Adrenal gland (tissue), 9 donors: ENCODE measurements at regions not wholly inside any gene's neighbourhood (a gene's known extent, or its start where the extent isn't known, plus 50 kb on each side); places are given as distances from the start of the nearest gene placed in this dataset.

Experiments used
- DNase-seq, 7 donors: peaks; one replicate each; pipeline ENCODE4 v3.0.0-alpha.2; 2019 to 2020
- H3K27ac ChIP-seq, 5 donors: fragments of 200-600 bp; sonication (generic) in 4 of 5; 1 replicate in 3 of 5; 2 replicates in 2 of 5; pipeline versions ENCODE4 v1.5.1 to v1.8.0; 2016 to 2020; ENCODE audit warnings: mild to moderate bottlenecking in 1 of 5
- H3K27me3 ChIP-seq: fragments of 200-600 bp; 2 replicates; pipeline ENCODE4 v1.8.0; 2021
- H3K36me3 ChIP-seq, 2 donors: fragments of 200-600 bp; replicated peaks in 1 of 2; 1 replicate in 1 of 2; 2 replicates in 1 of 2; pipeline versions ENCODE4 v1.5.1 to v1.8.0; 2018 to 2022
- H3K4me1 ChIP-seq, 2 donors: fragments of 200-600 bp; replicated peaks in 1 of 2; 1 replicate in 1 of 2; 2 replicates in 1 of 2; pipeline versions ENCODE4 v1.5.1 to v1.8.0; 2018 to 2021
- H3K4me3 ChIP-seq, 4 donors: fragments of 200-600 bp; sonication (generic) in 3 of 4; one replicate each; pipeline ENCODE4 v1.5.1; 2016 to 2018
- H3K9me3 ChIP-seq, 3 donors: fragments of 200-600 bp; sonication (generic) in 1 of 3; replicated peaks in 1 of 3; 1 replicate in 2 of 3; 2 replicates in 1 of 3; pipeline versions ENCODE4 v1.5.1 to v1.8.0; 2016 to 2021
- POLR2A ChIP-seq, 2 donors: fragments of 450-650 bp; IDR thresholded peaks; one replicate each; pipeline ENCODE4 v1.6.1; 2017; ENCODE audit warnings: antibody characterized with exemption in 2 of 2, mild to moderate bottlenecking in 2 of 2, moderate library complexity in 1 of 2
- WGBS, 4 donors: extraction: QIAGEN DNeasy Blood & Tissue Kit in 2 of 4; methylation state at CpG; one replicate each; pipeline versions ENCODE4 v1.1.5 to v1.1.7; 2013 to 2017; 5-methylcytosine and 5-hydroxymethylcytosine counted together
- intact Hi-C, 2 donors: fragments of 100-400 bp; cut with DNase I; formaldehyde crosslinking; loops; one replicate each; pipeline versions ENCODE4 v1.14.1 to v1.15.0; 2022 to 2023
- TF ChIP-seq, protein P1 (sequence below), 6 experiments: fragments of 450-650 bp in 4 of 6; fragments of 200-600 bp in 2 of 6; sonication (generic) in 1 of 6; IDR thresholded peaks; 1 replicate in 5 of 6; 2 replicates in 1 of 6; pipeline versions ENCODE4 v1.5.1 to v1.8.0; 2016 to 2021; ENCODE audit warnings: antibody characterized with exemption in 6 of 6, mild to moderate bottlenecking in 2 of 6, moderate library complexity in 1 of 6
- donor health status: healthy with polysubstance abuse.
- donor health status: Bipolar disorder and iron deficiency.
- donor health status: DM: yes; HTN: yes; CAD: no.
- donor health status: DM: no; HTN: no; CAD: no.
- donor health status: DM: no; HTN: no; CAD: no.

DNA sequence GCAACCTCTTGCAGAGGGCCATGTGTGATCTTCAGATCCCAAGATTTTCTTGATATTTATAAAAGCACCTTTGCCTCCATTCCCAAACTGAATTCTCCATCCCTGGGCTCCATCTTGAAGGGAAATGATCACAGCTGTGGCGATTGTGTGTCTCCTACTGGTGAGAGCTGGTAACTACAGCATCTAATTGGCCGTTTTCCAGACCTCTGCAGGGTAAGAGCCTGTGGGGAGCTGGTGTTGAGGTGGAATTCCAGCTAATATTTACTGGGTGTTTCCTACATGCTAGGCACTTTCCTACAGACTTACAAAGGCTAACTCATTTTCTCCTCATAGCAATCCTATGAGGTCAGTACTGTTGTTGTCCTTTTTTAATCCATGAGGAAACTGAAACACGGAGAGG is 59.2 kb upstream of the FNDC1 start:
- Histone ChIP-seq H3K4me1 (peaks cover 4 to 14% of the 10 kb centered on the region in 2 donors), H3K36me3 (no peaks in the 10 kb centered on the region), H3K27me3 (no peaks in the 10 kb centered on the region), H3K9me3 (no peaks in the 10 kb centered on the region), H3K4me3 (no peak overlapping the region), H3K27ac (no peak overlapping the region)
- TF ChIP-seq, protein P1, sequence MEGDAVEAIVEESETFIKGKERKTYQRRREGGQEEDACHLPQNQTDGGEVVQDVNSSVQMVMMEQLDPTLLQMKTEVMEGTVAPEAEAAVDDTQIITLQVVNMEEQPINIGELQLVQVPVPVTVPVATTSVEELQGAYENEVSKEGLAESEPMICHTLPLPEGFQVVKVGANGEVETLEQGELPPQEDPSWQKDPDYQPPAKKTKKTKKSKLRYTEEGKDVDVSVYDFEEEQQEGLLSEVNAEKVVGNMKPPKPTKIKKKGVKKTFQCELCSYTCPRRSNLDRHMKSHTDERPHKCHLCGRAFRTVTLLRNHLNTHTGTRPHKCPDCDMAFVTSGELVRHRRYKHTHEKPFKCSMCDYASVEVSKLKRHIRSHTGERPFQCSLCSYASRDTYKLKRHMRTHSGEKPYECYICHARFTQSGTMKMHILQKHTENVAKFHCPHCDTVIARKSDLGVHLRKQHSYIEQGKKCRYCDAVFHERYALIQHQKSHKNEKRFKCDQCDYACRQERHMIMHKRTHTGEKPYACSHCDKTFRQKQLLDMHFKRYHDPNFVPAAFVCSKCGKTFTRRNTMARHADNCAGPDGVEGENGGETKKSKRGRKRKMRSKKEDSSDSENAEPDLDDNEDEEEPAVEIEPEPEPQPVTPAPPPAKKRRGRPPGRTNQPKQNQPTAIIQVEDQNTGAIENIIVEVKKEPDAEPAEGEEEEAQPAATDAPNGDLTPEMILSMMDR (IDR thresholded peaks at IDR 0.05) = peak; percentile 40 to 67 (median 54)
- TF ChIP-seq POLR2A (IDR thresholded peaks at IDR 0.05) = no peak
- WGBS, 4 donors = 20 to 38% (median 36%) methylated on average over 2 to 3 of the region's 3 CpGs
- peak in 4 of 7 donors; percentile 44 to 67 (median 60) for DNase-seq
- intact Hi-C loops = no loop called here

DNA sequence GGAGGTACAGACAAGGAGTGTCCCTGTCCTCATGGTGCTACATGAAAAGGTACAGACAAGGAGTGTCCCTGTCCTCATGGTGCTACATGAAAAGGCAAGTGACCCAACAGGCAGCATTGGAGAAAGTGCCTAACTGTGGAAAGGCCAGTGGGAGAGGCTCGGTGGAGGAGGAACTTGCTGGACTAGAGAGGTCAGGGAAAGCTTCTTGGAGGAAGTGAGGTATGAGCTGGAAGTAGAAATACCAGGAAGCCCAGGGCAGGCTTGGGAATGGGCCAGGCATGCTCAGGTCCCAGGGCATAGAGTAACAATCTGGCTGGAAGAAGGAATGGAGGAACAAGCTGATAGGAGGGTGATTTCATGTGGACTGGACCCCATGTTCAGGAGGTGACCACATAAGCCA is 59.8 kb upstream of the FNDC1 start:
- H3K36me3 ChIP-seq = no peaks in the 10 kb centered on the region
- intact Hi-C loops = loop anchor here (5.0 to 10.0 kb wide), 2 partner anchors 67 to 95 kb away; partner anchors contain the start of gene TAGAP (in 1 of the 2)
- H3K4me1 ChIP-seq = peaks cover 4 to 14% of the 10 kb centered on the region in 2 donors
- no peaks in the 10 kb centered on the region for H3K27me3 ChIP-seq
- peak in 3 of 7 donors; percentile 12 to 45 (median 19) for DNase-seq
- no peak overlapping the region for H3K27ac ChIP-seq
- 37 to 67% (median 43%) methylated on average over 1 of the region's 1 CpG for WGBS, 4 donors
- no peak for TF ChIP-seq POLR2A (IDR thresholded peaks at IDR 0.05)
- no peak overlapping the region for H3K4me3 ChIP-seq
- H3K9me3 ChIP-seq = no peaks in the 10 kb centered on the region

DNA sequence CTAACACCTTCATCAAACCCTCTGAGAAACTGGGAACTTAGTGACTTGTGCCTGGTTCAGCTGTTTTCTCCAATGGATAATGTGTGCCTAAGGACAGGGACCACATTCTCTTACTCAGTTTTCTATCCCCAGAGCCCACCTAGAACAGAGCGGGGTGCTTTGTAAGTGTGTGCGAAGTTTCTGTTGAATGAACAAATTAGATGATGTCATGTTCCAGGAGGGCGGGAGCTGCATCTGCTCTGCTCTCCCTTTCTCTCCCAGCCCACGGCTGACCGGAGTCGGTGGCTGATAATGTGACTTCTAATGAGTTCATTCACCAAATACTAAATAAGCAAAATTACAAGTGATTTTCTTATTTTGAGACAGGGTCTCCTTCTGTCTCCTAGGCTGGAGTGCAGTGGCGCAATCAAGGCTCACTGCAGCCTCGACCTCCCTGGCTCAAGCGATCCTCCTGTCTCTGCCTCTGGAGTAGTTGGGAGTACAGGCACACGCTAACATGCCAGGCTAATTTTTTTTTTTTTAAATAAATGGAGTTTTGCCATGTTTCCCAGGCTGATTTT is 60.7 kb upstream of the FNDC1 start:
- no peaks in the 10 kb centered on the region for H3K9me3 ChIP-seq
- WGBS, 4 donors = 88 to 94% (median 90%) methylated on average over 10 of the region's 10 CpGs
- intact Hi-C loops = loop anchor here (5.0 to 10.0 kb wide), 2 partner anchors 66 to 94 kb away; partner anchors contain the start of gene TAGAP (in 1 of the 2)

DNA sequence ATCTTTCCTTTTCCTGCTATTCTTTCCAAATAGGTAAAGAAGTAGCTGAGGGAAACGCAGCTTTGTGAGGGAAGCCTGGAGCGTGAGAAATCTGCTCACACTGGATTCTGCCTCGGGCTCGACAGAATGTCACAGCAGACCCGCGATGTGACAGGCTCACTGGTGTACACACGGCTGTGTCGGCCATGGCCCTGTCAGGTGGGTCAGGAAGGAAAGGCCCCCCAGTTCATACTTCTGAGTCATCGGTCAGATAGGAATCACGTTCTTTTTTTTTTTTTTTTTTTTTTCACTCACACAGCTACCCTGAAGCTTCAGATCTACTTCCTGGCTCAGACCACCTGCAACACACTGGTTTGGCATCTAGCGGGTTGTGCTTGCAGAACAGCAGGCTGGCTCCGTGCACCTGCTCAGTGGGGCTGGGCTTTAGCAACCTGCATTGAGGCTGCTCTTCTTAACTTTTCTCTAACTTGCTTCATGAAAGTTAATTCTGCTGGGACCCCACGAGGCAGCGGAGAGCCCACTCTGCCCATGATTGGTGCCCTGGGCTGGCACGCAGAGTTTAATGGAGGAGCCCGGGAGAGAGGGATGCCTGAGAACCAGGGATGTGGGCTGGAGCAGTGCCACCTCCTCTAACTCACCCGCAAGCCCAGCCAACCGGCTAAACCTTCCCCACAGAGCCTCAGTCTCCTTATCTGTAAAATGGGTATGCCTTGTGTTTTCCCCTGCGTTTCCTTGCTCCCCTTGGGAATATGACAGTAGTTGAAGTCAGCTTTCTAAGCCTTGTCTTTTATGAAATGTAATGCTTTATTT is 61.5 kb upstream of the FNDC1 start:
- no peaks in the 10 kb centered on the region for H3K9me3 ChIP-seq
- H3K36me3 ChIP-seq = no peaks in the 10 kb centered on the region
- peak in 2 of 7 donors; percentile 19 to 50 for DNase-seq
- intact Hi-C loops = loop anchor here (5.0 to 10.0 kb wide), 2 partner anchors 65 to 93 kb away; partner anchors contain the start of gene TAGAP (in 1 of the 2)
- H3K27me3 ChIP-seq = no peaks in the 10 kb centered on the region
- H3K4me1 ChIP-seq = peaks cover 0 to 3% of the 10 kb centered on the region in 2 donors
- TF ChIP-seq POLR2A (IDR thresholded peaks at IDR 0.05) = no peak
- TF ChIP-seq, protein P1 (IDR thresholded peaks at IDR 0.05) = no peak
- H3K4me3 ChIP-seq = no peak overlapping the region
- 52 to 63% (median 58%) methylated on average over 17 to 19 of the region's 19 CpGs for WGBS, 4 donors
- no peak overlapping the region for H3K27ac ChIP-seq

More for the DNA sequence above, 60.7 kb upstream of the FNDC1 start:
- Histone ChIP-seq H3K27ac (no peak overlapping the region), H3K27me3 (no peaks in the 10 kb centered on the region), H3K4me3 (no peak overlapping the region), H3K4me1 (peaks cover 2 to 10% of the 10 kb centered on the region in 2 donors), H3K36me3 (no peaks in the 10 kb centered on the region)
- DNase-seq = peak in 2 of 7 donors; percentile 15 to 21
- TF ChIP-seq POLR2A (IDR thresholded peaks at IDR 0.05) = no peak
- TF ChIP-seq, protein P1 (IDR thresholded peaks at IDR 0.05) = no peak
